ENCODE measurements at regions not wholly inside any gene's neighbourhood (a gene's known extent, or its start where the extent isn't known, plus 50 kb on each side); places are given as distances from the start of the nearest gene placed in this dataset.

GRCh38 chr17:62907961-62908360 lies 58.1 kb upstream of the TANC2 start:
- H3K36me3 ChIP-seq (ENCODE audit: control insufficient read depth, insufficient read depth, low read length) = no peaks in the 10 kb centered on the region
- ATAC-seq (no peak), DNase-seq (no peak)
- H3K27ac ChIP-seq (ENCODE audit: low read length) = no peak overlapping the region
- H3K9me3 Mint-ChIP-seq = no peaks in the 10 kb centered on the region
- no peaks in the 10 kb centered on the region for H3K4me1 ChIP-seq (ENCODE audit: control insufficient read depth, insufficient read depth, low read length)
- no peak overlapping the region for H3K4me3 ChIP-seq (ENCODE audit: low read length)
- WGBS (ENCODE audit: insufficient coverage) = 72% methylated on average over 4 of the region's 4 CpGs
- no peak overlapping the region for H3K4me3 Mint-ChIP-seq
- H3K36me3 Mint-ChIP-seq = no peaks in the 10 kb centered on the region
- H3K27me3 Mint-ChIP-seq (ENCODE audit: low read depth in 2 of 2) = peaks cover 6 to 9% of the 10 kb centered on the region in 2 donors
- H3K4me1 Mint-ChIP-seq = no peaks in the 10 kb centered on the region
- no peaks in the 10 kb centered on the region for H3K9me3 ChIP-seq (ENCODE audit: control insufficient read depth, insufficient read depth, low read length)
- no peak for TF ChIP-seq CTCF (IDR thresholded peaks at IDR 0.05)
- intact Hi-C loops (cut with micrococcal nuclease) = no loop called here
- H3K27me3 ChIP-seq (ENCODE audit: control insufficient read depth, insufficient read depth, low read length) = no peaks in the 10 kb centered on the region
- no peak overlapping the region for H3K27ac Mint-ChIP-seq

GRCh38 chr17:62906881-62907280 lies 59.2 kb upstream of the TANC2 start:
- H3K36me3 ChIP-seq (ENCODE audit: control insufficient read depth, insufficient read depth, low read length) = no peaks in the 10 kb centered on the region
- Mint-ChIP-seq H3K4me3 (no peak overlapping the region), H3K27me3 (ENCODE audit: low read depth in 2 of 2) (peaks cover 6 to 9% of the 10 kb centered on the region in 2 donors), H3K36me3 (no peaks in the 10 kb centered on the region), H3K9me3 (no peaks in the 10 kb centered on the region), H3K27ac (no peak overlapping the region), H3K4me1 (no peaks in the 10 kb centered on the region)
- DNase-seq (no peak), ATAC-seq (no peak)
- no peak overlapping the region for H3K27ac ChIP-seq (ENCODE audit: low read length)
- H3K4me3 ChIP-seq (ENCODE audit: low read length) = no peak overlapping the region
- no peak for TF ChIP-seq CTCF (IDR thresholded peaks at IDR 0.05)
- intact Hi-C loops (cut with micrococcal nuclease) = no loop called here
- H3K4me1 ChIP-seq (ENCODE audit: control insufficient read depth, insufficient read depth, low read length) = no peaks in the 10 kb centered on the region
- no peaks in the 10 kb centered on the region for H3K27me3 ChIP-seq (ENCODE audit: control insufficient read depth, insufficient read depth, low read length)
- no peaks in the 10 kb centered on the region for H3K9me3 ChIP-seq (ENCODE audit: control insufficient read depth, insufficient read depth, low read length)

- ATAC-seq = no peak
- DNase-seq = no peak
- Histone ChIP-seq H3K27me3 (ENCODE audit: control insufficient read depth, insufficient read depth, low read length) (no peaks in the 10 kb centered on the region), H3K4me1 (ENCODE audit: control insufficient read depth, insufficient read depth, low read length) (no peaks in the 10 kb centered on the region), H3K4me3 (ENCODE audit: low read length) (no peak overlapping the region), H3K36me3 (ENCODE audit: control insufficient read depth, insufficient read depth, low read length) (no peaks in the 10 kb centered on the region), H3K9me3 (ENCODE audit: control insufficient read depth, insufficient read depth, low read length) (no peaks in the 10 kb centered on the region), H3K27ac (ENCODE audit: low read length) (no peak overlapping the region)
- 78% methylated on average over 3 of the region's 4 CpGs for WGBS (ENCODE audit: insufficient coverage)
- no peaks in the 10 kb centered on the region for H3K4me1 Mint-ChIP-seq
- H3K27ac Mint-ChIP-seq = no peak overlapping the region
- no peak overlapping the region for H3K4me3 Mint-ChIP-seq
- no peaks in the 10 kb centered on the region for H3K36me3 Mint-ChIP-seq
- intact Hi-C loops (cut with micrococcal nuclease) = no loop called here
- H3K27me3 Mint-ChIP-seq (ENCODE audit: low read depth in 2 of 2) = peaks cover 6 to 7% of the 10 kb centered on the region in 2 donors
- H3K9me3 Mint-ChIP-seq = no peaks in the 10 kb centered on the region
- TF ChIP-seq CTCF (IDR thresholded peaks at IDR 0.05) = no peak
Observed at GRCh38 chr17:62905233-62905632, 60.8 kb upstream of the TANC2 start.

- Mint-ChIP-seq H3K4me1 (no peaks in the 10 kb centered on the region), H3K9me3 (no peaks in the 10 kb centered on the region), H3K36me3 (no peaks in the 10 kb centered on the region), H3K27me3 (ENCODE audit: low read depth in 2 of 2) (peaks cover 0 to 4% of the 10 kb centered on the region in 2 donors), H3K4me3 (no peak overlapping the region), H3K27ac (no peak overlapping the region)
- TF ChIP-seq CTCF (IDR thresholded peaks at IDR 0.05) = no peak
- no peak overlapping the region for H3K27ac ChIP-seq (ENCODE audit: low read length)
- H3K36me3 ChIP-seq (ENCODE audit: control insufficient read depth, insufficient read depth, low read length) = no peaks in the 10 kb centered on the region
- intact Hi-C loops (cut with micrococcal nuclease) = no loop called here
- no peak overlapping the region for H3K4me3 ChIP-seq (ENCODE audit: low read length)
- DNase-seq (no peak), ATAC-seq (no peak)
- H3K9me3 ChIP-seq (ENCODE audit: control insufficient read depth, insufficient read depth, low read length) = no peaks in the 10 kb centered on the region
- no peaks in the 10 kb centered on the region for H3K27me3 ChIP-seq (ENCODE audit: control insufficient read depth, insufficient read depth, low read length)
- H3K4me1 ChIP-seq (ENCODE audit: control insufficient read depth, insufficient read depth, low read length) = no peaks in the 10 kb centered on the region
- WGBS (ENCODE audit: insufficient coverage) = 73% methylated on average over 5 of the region's 5 CpGs
Observed at GRCh38 chr17:62902531-62903220, 63.4 kb upstream of the TANC2 start.

Measured in natural killer cell (primary cell).